Mononuclear cell (primary cell): ENCODE measurements at regions not wholly inside any gene's neighbourhood (a gene's known extent, or its start where the extent isn't known, plus 50 kb on each side); places are given as distances from the start of the nearest gene placed in this dataset.

Experiments used
- H3K27me3 ChIP-seq: 2 replicates; pipeline ENCODE4 v1.6.0; 2011; ENCODE audit warnings: low read length, control low read depth; ENCODE audit not compliant: insufficient read depth
- H3K4me1 ChIP-seq: 2 replicates; pipeline ENCODE4 v1.5.1; 2011; ENCODE audit warnings: mild to moderate bottlenecking, low read length, control low read depth; ENCODE audit not compliant: insufficient read depth
- H3K4me3 ChIP-seq: 2 replicates; pipeline ENCODE4 v1.5.1; 2011; ENCODE audit warnings: mild to moderate bottlenecking, low read length, moderate library complexity
- H3K9me3 ChIP-seq: 2 replicates; pipeline ENCODE4 v1.5.1; 2011; ENCODE audit warnings: low read depth, mild to moderate bottlenecking, control low read depth, low read length

DNA sequence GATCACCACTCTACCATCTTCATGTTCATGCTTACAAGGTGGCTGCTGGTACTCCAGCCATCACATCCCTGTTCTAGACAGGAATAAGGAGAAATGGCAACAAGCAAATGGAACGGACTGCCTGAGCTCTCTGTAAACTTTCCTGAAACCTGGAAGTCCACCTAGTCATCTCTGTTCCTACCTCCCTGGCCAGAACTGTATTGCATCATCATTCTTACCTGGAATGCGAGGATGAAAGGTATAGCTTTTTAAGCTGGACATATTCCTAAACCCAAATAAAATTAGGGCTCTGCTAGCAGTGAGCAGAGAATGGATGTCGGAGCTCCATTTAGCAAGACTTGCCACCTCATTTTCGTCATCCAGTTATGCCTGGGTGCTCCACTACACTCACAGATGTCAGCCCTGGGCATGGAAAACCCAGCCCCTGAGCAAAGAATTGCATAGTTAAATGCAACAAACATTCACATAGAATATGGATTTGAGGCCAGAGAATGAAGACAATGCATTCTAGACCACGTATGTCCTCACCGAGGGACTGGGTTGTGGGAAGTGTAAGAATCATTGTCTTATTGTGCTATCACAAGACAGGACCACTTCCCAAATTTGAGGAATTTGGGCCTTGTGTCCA, 214.3 kb upstream of the CDYL start:
- H3K4me1 ChIP-seq = no peaks in the 10 kb centered on the region
- no peaks in the 10 kb centered on the region for H3K9me3 ChIP-seq
- H3K4me3 ChIP-seq = no peak overlapping the region
- no peaks in the 10 kb centered on the region for H3K27me3 ChIP-seq

DNA sequence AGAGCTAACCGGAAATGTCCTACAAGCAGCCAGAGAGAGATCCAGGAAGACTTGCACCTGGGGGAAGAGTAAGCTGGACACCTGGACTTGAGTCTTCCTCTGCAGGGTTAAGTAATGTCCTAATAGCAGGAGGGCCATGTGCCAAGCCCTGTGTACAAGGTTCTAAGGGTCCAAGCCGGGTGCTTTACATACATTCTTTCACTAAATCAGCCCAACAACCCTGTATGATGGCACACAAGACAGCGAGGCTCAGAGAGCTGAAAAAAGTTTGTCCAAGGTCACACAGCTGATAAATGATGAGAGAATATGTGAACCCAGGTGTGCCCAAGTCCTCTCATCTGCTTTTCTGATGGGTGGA, 215.1 kb upstream of the CDYL start:
- Histone ChIP-seq H3K9me3 (no peaks in the 10 kb centered on the region), H3K27me3 (no peaks in the 10 kb centered on the region), H3K4me3 (no peak overlapping the region), H3K4me1 (no peaks in the 10 kb centered on the region)

DNA sequence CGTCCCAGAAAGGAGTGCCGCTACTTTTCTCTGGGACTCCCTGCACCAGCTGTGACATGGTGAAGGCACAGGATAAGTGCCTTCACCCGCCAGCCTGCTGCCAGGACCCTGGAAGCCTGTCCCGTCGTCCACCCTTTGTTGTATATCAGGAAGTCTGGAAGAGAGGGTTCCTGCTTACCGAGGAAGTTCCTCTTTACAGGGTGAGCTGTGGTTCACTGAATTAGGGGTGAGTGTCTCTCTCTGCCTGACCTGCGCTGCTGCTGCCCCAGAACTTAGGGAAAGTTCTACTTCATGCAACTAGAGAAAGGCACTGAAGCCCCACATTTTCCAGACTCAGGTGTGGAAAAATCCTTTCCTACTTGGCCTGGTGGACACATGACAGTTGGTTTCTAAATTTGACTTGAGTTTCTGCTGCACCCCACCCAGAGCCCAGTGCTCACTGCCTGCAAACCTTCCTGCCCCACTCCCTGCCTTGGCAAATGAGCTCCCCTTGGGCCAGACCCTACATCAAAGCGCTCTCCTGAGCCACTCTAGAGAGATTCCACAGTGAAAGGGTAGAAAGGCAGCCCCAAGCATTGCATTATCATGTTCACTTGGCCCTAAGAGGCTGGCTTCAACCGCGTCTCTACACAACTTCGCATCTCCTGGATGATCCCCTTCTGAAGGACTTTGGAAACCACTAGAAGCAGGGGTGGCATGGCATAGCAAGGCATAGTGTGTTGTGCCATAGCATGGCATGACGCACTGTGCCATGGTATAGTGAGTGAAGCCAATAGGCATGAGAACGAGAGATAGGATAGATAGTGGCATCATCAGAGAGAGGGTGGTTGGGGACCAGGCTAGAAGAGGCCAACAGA, 215.8 kb upstream of the CDYL start:
- Histone ChIP-seq H3K4me3 (no peak overlapping the region), H3K4me1 (no peaks in the 10 kb centered on the region), H3K27me3 (no peaks in the 10 kb centered on the region), H3K9me3 (no peaks in the 10 kb centered on the region)

DNA sequence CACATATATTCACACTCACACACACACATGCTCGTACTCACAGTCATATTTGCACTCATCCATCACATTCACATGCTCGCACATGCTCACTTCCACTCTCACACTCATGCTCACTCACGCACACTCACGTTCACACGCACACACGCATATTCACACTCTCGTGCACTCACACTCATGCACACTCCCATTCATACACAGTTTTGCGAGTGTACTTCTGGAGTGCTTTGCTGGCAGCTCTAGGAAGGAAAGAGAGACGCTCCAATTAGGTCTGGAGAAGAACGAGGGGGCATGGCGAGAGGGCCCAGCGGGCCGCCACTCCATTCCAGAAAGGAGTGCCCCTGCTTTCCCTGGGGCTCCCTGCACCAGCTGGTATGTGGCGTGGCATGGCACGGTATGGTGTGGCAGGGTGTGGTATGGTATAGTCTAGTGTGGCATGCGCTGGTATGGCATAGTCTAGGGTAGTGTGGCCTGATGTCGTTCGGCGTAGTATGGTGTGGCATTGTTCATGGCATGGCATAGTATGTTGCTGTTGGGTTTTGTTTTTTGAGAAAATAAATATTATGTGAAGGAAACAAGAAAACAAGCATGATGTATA, 216.8 kb upstream of the CDYL start:
- no peaks in the 10 kb centered on the region for H3K4me1 ChIP-seq
- H3K27me3 ChIP-seq = no peaks in the 10 kb centered on the region
- H3K4me3 ChIP-seq = no peak overlapping the region
- H3K9me3 ChIP-seq = no peaks in the 10 kb centered on the region

DNA sequence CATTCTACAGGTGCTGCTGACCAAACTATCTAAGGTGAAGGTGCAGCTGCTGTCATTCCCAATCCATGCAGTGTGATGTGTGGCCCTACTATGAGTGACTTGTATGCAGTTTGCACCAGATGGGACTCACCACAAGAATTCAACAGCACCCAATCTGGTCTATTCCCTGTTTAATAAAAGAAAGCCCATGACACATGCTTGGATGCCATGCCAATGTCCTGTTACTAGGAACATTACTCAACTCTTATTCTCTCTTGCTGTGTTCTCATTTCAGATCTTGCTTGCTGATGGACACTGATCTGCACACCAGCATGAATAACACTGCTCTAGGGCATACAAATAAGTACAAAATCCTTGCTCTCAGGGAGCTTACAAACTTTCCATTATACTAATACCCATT, 221.6 kb upstream of the CDYL start:
- H3K27me3 ChIP-seq = no peaks in the 10 kb centered on the region
- no peaks in the 10 kb centered on the region for H3K4me1 ChIP-seq
- no peak overlapping the region for H3K4me3 ChIP-seq
- no peaks in the 10 kb centered on the region for H3K9me3 ChIP-seq

DNA sequence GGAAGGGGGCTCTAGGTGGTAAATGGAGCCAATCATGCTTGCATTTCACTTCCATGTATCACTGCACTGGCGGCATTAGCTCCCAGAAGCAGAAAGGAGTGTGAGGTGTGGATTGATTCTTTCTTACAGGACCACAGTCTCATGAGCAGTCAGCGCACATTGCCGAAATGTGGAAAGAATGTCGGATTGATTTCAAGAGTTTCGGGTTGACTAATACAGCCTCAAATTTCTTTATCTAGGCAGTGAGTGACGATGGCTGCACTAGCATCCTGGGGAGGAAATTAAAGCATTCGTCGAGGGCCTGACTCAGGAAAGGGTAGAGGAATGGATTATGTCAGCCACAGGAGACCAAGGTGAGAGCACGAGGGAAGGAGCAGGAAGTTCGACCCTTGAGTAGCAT, 222.8 kb upstream of the CDYL start:
- H3K27me3 ChIP-seq = no peaks in the 10 kb centered on the region
- H3K4me1 ChIP-seq = no peaks in the 10 kb centered on the region
- no peaks in the 10 kb centered on the region for H3K9me3 ChIP-seq
- H3K4me3 ChIP-seq = no peak overlapping the region

DNA sequence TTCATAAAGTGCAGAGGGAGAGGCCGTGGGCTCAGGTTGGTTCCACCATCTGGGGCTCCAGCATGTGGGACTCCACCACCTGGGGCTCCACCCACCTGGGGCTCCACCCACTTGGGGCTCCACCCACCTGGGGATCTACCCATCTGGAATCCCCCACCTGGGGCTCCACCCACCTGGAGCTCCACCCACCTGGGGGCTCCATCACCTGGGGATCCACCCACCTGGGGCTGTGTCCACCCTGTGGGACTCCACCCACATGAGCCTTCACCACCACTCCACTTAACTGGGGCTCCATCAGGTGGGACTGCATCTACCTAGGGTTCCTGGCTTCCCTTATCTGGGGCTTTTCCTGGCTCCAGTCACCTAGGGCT, 226.0 kb upstream of the CDYL start:
- no peaks in the 10 kb centered on the region for H3K9me3 ChIP-seq
- H3K27me3 ChIP-seq = no peaks in the 10 kb centered on the region
- no peaks in the 10 kb centered on the region for H3K4me1 ChIP-seq
- H3K4me3 ChIP-seq = no peak overlapping the region

DNA sequence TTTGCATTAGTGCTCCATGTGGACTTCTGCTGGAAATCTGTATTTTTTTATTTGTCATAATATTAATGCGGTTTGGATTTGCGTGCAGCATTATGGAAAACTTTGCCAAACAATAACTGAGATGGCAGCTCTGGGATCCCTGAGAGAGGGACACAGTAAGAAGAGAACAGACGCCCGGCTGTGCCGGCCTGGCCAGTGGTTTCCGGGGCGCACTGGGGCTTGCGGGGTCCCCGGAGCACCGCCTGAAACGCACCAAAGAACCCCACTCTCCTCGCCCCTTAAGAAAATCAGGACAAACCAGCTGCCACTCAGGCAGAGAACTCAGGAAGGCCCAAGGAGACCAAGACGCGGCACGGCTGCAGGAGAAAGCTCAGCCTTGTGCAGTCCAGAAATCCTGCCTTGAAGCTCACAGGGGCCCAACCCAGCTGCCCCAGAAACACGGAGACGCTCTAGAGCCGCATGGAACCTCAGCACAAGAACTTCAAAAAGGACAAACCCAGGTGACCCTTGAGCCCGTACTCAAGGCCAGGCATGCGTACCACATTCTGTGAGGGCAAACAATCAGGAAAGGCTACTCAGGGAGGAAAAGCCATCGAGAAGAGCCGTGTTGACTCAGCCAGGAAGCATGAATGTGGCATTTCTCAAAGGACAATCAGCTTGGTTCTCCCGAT, 226.5 kb upstream of the CDYL start:
- H3K4me3 ChIP-seq = no peak overlapping the region
- no peaks in the 10 kb centered on the region for H3K27me3 ChIP-seq
- H3K9me3 ChIP-seq = no peaks in the 10 kb centered on the region
- H3K4me1 ChIP-seq = no peaks in the 10 kb centered on the region

DNA sequence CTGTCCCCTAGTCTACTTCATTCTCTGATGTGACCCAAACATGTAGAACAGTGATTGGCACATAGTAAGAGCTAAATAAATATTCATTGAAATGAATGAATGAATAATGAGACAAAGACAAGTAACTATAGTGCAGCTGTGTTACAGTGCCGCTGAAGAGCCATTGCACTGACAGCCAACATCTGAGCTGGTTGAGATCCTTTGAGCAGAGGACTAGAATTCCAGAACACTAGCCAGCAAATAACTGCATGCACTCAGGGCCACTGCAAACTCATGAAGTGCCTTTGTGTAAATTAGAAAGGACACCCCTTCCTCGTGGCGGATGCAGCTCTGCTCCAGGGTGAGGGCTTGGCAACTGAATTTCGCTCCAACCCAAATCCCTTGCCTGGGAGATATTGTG, 230.3 kb upstream of the CDYL start:
- H3K9me3 ChIP-seq = no peaks in the 10 kb centered on the region
- H3K27me3 ChIP-seq = no peaks in the 10 kb centered on the region
- H3K4me3 ChIP-seq = no peak overlapping the region
- H3K4me1 ChIP-seq = no peaks in the 10 kb centered on the region

DNA sequence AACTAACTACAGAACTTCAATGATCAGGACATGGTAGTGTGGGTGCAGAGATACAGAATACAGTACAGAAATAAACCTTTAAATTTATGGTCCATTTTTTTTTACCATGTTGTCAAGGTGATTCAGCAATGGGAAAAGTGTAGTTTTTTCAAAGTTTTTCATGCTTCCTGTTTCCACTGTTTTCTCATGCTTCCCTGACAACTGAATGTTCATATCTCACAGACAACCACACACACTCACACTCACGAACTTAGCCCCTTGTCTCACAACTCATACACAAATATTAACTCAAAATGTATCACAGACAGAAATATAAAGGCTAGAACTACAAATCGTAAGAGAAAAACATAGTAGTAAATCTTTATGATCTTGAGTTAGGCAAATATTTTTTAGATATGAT, 232.6 kb upstream of the CDYL start:
- Histone ChIP-seq H3K4me3 (no peak overlapping the region), H3K4me1 (no peaks in the 10 kb centered on the region), H3K27me3 (no peaks in the 10 kb centered on the region), H3K9me3 (no peaks in the 10 kb centered on the region)

DNA sequence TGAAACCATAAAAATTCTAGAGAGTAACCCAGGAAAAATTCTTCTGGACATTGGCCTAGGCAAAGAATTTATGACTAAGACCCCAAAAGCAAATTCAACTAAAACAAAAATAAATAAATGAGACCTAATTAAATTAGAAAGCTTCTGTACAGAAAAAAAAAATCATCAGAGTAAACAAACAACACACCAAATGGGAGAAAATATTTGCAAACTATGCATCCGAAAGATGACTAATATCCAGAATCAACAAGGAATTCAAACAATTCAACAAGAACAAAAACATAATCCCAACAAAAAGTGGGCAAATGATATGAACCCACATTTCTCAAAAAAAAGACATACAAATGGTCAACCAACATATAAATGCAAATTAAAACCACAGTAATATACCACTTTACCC, 242.6 kb upstream of the CDYL start:
- Histone ChIP-seq H3K4me1 (no peaks in the 10 kb centered on the region), H3K9me3 (no peaks in the 10 kb centered on the region), H3K27me3 (peaks cover 12% of the 10 kb centered on the region), H3K4me3 (no peak overlapping the region)

DNA sequence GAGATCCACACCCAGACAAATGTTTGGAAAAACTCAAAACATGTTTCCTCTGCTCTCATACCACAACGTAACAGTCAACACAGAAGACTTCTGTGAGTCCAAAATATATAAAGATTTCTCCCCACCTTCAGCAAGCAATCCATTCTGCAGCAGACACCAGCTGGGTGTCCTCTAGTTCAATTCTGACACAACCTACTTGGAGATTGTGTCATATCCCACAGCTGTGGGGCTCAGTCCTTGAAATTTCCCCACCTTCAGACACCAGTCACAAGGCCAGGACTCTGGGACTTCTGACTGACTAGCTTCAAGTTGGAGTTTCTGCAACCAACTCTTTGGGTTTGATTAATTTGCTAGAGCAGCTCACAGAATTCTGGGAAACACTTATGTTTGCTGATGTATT, 244.8 kb upstream of the CDYL start:
- Histone ChIP-seq H3K4me1 (no peaks in the 10 kb centered on the region), H3K9me3 (no peaks in the 10 kb centered on the region), H3K4me3 (no peak overlapping the region), H3K27me3 (peaks cover 12% of the 10 kb centered on the region)

DNA sequence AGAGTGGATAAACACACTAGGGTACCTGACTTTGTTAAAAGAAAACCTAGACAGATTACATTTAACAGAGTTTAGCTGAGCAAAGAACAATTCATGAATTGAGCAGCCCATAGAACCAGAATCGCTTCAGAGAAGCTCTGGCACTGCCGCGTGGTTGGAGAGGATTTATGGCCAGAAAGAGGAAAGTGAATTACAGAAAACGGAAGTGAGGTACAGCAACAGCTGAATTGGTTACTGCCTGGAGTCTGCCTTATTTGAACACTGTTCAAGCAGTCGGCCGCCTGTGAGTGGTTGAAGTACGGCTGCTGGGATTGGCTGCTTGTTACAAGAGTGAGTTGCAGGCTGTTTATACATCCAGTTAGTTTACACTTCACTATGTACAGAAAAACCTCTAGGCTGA, 253.8 kb upstream of the CDYL start:
- H3K27me3 ChIP-seq = peaks cover 6% of the 10 kb centered on the region
- H3K4me1 ChIP-seq = no peaks in the 10 kb centered on the region
- no peak overlapping the region for H3K4me3 ChIP-seq
- H3K9me3 ChIP-seq = no peaks in the 10 kb centered on the region

DNA sequence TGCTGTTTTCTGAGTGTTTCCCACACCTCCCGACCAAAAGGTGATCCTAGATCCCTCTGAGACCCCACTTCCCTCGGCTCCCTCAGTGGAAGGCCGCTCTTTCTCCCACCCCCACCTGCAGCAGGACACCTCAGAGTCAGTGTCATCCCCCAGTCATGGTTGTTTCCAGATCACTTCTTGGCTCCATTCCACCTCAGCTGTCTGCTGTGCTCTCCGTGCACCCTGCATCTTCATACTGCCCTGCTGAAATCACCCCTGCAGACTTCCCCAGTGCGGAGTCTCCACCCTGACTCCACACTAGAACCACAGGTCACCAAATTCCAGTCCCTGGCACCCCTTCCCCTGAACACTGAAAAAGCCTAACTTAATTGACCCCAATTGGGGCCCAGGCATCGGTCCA, 255.1 kb upstream of the CDYL start:
- no peaks in the 10 kb centered on the region for H3K4me1 ChIP-seq
- H3K4me3 ChIP-seq = no peak overlapping the region
- H3K9me3 ChIP-seq = no peaks in the 10 kb centered on the region
- H3K27me3 ChIP-seq = peaks cover 6% of the 10 kb centered on the region

DNA sequence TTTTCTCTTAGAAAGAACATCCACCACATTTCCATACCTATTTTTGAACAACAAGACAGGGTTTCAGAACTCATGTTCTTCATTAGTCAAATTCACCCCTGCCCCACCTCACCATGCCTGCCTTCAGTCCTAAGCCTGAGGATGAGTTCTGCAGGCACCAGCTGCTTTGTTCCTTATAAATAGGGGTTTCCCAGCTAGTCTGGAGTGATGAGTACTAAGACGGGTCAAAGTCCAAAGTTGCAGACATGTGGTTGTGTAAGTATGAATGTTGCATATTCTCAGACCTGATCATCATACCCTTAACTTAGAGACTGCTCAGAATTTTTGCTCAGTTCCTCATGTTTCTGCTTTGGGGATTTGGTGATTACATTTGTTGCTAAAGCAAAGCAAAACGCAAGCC, 257.7 kb upstream of the CDYL start:
- Histone ChIP-seq H3K4me3 (no peak overlapping the region), H3K4me1 (no peaks in the 10 kb centered on the region), H3K9me3 (no peaks in the 10 kb centered on the region), H3K27me3 (peaks cover 6% of the 10 kb centered on the region)
